Esophagus muscularis mucosa (tissue), 4 donors: ENCODE measurements at regions not wholly inside any gene's neighbourhood (a gene's known extent, or its start where the extent isn't known, plus 50 kb on each side); places are given as distances from the start of the nearest gene placed in this dataset.

Source experiments
- CTCF ChIP-seq, 3 experiments: fragments of 200-600 bp in 2 of 3; fragments of 450-650 bp in 1 of 3; sonication (generic) in 2 of 3; IDR thresholded peaks; one replicate each; pipeline ENCODE4 v1.5.1; 2017 to 2019; ENCODE audit warnings: antibody characterized with exemption in 3 of 3, mild to moderate bottlenecking in 2 of 3, moderate library complexity in 1 of 3
- EP300 ChIP-seq: sonication (generic); formaldehyde crosslinking; IDR thresholded peaks from one replicate; pipeline ENCODE4 v1.6.1; 2017; ENCODE audit warnings: antibody characterized with exemption
- POLR2A ChIP-seq: fragments of 450-650 bp; IDR thresholded peaks from one replicate; pipeline ENCODE4 v1.6.1; 2017; ENCODE audit warnings: antibody characterized with exemption, moderate library complexity, mild to moderate bottlenecking, low read depth
- POLR2AphosphoS5 ChIP-seq, 2 donors: sonication (generic); formaldehyde crosslinking; IDR thresholded peaks; one replicate each; pipeline ENCODE4 v1.6.1; 2017; ENCODE audit warnings: antibody characterized with exemption in 2 of 2

DNA sequence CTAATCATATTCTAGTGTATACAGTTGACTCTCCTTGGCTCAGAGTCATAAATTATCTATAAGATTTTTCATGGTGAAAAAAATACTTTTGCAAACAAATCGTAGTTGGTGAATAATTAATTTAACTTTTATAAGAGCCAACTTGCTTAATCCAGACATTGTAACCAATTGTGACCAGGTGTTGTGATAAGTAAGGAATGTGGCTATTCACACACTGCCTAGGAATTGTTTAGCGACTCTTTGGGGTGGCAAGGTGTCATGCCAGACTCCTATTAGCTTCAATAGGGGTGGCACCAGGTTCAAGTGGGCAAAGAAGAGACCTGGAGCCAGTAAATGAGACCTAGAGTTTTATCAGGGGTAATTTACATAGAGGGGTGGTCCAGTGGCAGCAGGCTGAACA, 344.7 kb upstream of the PKDCC start:
- no peak for TF ChIP-seq CTCF (IDR thresholded peaks at IDR 0.05)
- TF ChIP-seq POLR2A, result no peak
- no peak for TF ChIP-seq POLR2AphosphoS5 (IDR thresholded peaks at IDR 0.05)
- TF ChIP-seq EP300, result no peak
